HL-60/S4 (cell line): ENCODE measurements at regions not wholly inside any gene's neighbourhood (a gene's known extent, or its start where the extent isn't known, plus 50 kb on each side); places are given as distances from the start of the nearest gene placed in this dataset.

Source experiments
- in situ Hi-C: fragments of 300-500 bp; cut with MboI; formaldehyde crosslinking; loops from 2 replicates; pipeline ENCODE4 v1.14.3; 2022; ENCODE audit warnings: low sequenced_read_pairs

DNA sequence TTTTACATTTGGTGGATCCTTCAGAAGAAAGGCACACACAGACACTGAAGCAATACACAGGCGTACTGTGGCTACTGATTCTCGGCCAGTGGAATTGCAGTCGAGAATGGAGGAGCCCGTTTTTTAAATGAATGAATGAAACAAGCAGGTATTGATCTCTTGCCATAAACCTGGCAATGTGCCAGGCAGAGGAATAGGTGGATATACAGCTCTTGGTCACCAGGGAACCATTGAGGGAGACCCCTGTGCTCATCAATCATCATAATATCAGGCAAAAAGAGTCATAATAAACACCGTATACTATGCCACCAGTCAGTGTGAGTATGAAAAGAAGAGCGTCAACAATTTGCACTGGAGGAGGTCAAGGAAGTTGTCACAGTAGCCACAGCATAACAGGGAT lies 140.3 kb upstream of the FOXF1 start:
- in situ Hi-C loops, result no loop called here

DNA sequence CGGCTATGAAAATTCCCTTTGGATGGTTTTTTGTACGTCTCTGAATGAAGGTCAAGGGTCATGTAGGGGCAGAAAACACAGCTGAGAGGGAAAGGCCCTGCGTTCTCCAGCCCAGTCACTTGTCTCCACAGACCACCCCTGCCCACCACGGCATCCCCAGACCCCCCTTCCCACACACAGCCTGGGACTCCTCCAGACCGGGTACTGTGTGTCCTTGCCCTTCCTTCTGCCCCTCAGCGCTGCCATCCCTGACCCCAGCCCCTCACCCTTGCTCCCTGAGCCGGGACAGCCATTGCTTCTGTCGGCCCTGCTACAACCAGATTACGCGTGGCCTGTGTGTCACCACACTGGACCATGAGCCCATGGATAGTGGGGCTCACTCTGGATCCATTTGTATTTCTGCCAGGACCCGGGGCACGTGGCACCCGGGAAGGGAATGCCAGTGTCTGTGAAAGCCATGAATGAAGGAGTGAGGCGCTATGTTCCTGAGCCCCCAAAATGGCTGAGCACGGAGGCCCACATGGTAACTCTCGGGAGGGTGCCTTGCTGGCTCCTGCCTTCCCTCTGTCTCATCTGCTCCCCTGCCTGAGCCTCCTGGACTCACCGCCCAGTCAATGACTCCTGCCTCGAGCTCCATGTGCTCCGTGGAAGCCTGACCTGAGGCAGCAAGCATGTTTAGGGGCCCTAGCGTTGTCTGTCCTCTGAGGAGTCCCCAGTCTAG lies 139.1 kb upstream of the FOXF1 start:
- in situ Hi-C loops, result no loop called here

DNA sequence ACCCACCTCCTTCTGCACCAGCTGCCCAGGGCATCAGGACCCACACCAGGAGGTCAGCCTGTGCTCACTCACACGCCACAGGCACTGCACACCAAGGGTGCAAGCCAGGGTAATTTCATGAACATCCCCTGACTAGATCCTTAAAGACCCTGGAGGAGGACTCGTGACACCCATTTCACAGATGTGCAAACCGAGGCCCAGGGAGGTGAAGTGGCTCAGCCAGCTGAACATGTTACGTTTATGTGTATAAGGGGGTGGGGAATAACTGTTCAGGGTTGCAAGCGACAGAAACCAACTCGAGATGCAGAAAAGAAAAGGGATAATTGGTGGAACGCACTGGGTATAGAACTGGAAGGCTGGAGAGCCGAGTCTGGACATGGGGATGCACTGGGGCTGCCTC lies 138.1 kb upstream of the FOXF1 start:
- in situ Hi-C loops, result no loop called here

DNA sequence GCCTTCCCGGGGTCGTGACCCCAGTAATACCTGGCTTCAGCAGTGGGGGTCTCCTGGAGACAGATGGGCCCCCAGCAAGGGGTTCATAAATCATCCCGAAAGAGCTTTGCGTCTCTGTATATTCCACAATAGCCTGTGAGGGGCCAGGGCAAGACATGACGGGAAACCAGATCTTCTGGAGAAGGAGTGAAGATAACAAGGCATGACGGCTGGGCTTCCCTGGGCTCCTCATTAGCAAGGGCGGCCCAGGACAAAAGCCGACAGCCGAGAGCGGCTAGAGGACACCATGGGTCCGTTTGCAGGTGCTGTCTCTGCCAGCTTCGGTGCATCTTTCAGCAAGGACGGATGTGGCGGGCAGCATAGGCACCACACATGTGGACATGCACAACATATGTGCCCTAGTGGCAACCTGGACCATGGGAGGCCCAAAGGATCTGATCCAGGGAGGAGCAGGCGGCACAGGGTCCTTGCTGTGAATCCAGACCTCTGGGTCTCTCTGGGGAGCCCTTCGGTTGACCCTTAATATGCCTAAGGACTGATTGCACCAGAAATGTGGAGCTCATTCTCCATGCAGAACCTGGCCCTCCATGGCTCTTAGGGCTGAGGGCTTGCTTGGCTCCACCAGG lies 136.9 kb upstream of the FOXF1 start:
- in situ Hi-C loops, result no loop called here

DNA sequence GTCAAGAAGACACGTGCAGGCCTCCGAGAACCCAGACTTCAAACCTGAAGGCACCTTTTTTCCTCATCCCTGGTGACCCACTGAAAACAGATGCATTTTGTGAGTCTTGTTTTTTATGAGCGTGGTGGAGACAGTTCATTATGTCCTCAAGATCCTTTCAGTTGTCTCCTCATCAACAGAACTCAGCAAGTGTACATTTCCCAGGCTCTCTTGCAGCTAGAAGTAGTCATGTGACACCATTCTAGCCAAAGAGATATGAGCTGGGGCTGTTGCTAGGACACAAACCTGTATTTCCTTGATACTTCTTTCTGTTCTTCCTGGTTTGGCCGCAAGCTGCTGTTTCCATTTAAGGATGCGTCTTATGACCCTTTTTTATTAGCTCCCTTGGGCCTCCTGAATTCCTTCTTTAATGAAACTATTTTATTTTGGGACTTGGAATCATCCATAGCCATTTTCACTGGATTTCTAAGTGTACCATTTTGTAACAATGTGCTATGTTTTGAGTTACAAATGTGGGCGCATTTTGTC lies 135.7 kb upstream of the FOXF1 start:
- in situ Hi-C loops, result no loop called here

DNA sequence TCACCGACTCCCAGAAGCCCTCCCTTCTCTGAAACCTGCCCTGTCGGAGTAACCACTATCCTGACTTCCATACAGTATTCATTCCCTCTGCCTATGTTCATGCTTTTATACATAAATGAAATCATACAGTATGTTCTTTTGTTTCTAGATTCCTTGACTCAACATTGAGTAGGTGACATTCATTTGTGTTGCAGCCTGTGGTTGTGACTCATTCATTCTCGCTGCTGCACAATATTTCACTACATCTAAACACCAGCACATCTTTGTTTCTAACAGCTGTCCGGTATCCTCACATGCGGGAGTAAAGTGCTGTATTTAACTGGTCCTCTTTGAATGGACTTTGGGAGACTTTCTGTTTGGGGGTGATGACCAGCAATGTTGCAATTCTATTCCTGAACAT lies 135.0 kb upstream of the FOXF1 start:
- in situ Hi-C loops, result no loop called here

DNA sequence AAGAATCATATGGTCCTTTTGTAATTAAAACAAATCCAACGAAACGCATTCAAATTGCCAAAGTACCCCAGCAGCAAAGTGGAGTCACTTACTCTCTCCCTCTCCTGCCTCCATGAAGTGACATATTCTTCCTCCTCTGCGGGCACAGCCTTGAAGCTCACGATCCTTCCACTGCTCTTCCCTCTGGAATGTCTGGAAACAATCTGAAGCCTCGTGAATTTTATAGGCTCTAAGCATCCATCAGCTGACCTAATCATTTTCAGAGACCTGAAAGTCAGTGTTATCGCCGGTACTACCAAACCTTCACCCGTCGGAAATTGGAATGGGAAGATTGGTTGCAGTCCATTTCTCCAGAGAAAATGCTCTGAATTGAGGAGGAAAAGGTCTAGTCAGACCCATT lies 134.5 kb upstream of the FOXF1 start:
- in situ Hi-C loops, result no loop called here

DNA sequence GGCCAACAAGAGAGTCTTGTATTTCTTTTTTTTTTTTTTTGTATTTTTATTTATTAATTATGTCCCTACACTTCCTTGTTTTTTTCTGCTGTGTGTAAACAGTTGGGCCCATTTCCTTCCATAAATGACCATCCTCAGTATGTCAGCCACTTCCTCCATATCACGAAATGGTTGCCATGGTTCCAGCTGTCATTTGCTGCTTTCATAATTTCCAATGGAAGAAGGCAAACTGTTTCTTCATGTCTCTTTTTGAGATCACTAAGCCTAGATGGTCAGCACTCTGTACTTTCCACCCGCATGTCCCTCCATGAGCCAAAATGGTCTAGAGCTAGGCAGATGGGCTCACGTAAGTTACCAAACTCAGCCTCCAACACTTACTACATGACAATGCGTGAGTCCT lies 133.5 kb upstream of the FOXF1 start:
- in situ Hi-C loops, result no loop called here

DNA sequence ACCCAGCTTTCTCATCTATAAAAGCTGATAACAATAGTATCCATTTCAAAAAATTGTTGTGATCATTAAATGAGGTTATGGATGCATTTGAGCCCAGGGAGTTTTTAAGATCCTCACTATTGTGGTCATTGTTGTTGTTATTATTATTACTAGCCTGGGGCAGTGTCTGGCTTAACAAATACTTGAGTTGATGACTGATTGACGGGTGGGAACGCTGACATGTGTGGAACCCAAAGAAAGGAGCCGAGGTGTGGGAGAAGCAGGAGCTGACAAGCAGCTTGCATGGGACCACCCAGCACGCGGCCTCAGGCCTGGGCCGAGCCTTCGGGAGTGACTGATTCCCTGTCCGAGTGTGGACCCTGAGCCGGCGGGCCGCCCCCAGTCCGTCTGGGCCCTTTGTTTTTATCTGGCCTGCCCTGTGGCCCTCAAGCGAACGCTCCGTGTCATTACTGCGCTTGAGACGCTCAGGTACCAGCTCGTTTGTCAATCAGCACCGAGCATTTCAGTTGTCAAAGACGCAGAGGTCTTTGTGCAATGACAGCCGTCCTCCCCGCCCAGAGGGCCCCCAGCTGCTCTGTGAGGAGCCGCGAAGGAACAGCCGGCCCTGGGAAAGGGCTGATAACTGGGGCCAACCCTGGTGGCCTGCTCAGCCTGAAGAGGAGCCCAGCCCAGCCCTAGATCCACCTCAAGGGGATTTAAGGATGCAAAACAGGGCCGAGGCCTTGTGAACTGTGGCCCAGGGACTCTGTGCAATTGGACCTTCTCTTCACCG lies 132.9 kb upstream of the FOXF1 start:
- in situ Hi-C loops, result no loop called here

DNA sequence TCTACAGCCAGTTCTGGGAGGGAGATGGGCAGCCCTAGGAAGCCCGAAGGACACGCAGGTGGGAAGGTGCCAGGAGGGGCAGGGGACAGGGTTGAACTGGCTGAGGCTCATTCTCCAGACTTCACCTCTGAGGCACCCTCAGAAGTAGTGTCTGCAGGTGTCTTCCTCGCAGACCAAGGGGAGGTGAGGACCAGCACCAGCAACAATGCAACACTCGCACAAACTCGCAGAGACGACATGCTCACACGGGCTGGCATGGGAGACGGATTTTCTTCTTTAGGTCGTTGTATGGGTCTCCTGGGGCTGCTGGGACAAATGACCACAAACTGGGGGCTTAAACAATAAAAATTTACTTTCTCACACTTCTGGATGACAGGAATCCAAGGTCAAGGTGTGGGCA lies 132.2 kb upstream of the FOXF1 start:
- in situ Hi-C loops, result no loop called here

DNA sequence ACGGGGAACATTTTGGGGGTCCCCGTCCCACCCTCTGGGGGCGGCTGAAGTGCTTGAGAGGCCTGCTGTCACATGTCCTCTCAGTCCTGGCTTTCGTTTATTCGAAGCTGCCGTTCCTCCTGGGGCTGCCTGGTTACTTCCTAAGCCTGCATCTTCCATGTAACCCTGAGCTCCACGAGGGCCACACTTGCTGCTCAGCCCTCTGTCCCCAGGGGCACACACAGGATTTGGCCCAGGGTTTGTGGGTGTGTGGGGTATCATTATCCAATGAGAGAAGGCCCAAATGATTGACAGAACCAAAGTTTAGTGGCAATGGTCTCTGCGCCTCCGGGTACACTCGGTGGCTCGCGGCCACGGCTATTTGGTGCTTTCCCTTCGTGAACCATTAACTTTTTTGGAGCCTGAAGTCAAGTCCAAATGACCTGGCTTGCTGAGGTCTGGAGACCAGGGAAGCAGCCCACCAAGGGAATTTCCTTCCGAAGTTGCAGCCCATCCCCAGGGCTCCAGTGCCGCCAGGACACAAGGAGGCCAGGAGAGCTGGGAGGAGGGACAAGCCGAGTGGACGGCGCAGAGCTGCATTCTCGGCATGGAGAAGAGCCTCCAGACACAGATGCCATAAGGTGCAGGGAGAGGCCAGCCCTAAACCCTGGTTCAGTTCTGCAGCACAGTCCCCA lies 131.4 kb upstream of the FOXF1 start:
- in situ Hi-C loops, result no loop called here

DNA sequence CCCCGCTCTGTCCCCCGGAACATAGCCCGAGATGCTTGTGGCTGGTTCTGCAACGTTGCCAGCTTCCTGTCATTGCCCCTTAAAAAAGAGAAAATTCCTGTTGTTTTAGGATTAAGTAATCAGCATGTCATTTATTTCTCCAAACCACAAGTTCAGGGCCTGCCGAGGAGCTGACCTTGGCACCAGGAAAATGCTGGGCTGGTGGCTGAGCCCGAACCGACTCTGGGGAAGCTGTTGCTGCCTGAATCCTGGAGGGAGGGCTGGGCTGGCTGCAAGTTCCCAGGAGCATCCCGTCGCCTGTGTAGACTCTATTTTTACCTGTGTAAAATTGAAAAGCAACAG lies 130.9 kb upstream of the FOXF1 start:
- in situ Hi-C loops, result no loop called here

DNA sequence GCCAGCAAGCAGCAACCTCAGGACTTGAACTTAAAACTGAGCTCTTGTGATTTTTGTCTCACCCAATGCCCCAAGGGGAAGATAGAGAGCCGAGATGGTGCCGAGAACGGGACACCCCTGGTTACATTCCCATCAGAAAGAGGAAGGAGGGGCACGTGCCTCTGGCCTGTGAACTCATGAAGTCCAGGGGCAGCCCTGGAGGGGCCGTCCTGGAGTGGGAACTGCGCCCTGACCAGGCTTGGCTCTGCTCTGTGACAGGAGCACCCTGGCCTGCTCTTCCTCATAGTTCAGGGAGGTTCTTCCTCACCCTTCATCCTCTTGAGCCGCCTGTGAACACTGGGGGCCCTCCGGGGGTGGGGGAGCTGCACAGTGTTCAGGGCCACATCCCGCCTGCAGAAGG lies 130.3 kb upstream of the FOXF1 start:
- in situ Hi-C loops, result no loop called here

DNA sequence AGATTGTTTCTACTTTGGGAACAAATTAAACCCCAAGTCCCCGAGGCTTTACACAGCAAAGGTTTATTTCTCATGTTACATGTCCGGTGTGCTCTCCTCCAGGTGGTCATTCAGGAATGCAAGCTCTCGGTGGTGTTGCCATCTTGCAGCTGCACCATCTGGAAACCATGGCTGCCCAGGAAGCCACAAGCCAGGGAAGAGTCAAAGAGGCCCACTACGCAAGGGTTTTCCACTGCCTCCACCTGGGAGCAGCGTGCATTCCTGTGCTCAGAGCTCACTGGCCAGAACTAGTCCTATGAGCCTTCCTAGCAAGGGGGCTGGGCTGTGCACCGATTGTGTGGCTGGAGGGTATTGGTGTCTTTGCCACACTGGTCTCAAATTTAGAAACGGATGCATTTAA lies 128.8 kb upstream of the FOXF1 start:
- in situ Hi-C loops, result no loop called here

DNA sequence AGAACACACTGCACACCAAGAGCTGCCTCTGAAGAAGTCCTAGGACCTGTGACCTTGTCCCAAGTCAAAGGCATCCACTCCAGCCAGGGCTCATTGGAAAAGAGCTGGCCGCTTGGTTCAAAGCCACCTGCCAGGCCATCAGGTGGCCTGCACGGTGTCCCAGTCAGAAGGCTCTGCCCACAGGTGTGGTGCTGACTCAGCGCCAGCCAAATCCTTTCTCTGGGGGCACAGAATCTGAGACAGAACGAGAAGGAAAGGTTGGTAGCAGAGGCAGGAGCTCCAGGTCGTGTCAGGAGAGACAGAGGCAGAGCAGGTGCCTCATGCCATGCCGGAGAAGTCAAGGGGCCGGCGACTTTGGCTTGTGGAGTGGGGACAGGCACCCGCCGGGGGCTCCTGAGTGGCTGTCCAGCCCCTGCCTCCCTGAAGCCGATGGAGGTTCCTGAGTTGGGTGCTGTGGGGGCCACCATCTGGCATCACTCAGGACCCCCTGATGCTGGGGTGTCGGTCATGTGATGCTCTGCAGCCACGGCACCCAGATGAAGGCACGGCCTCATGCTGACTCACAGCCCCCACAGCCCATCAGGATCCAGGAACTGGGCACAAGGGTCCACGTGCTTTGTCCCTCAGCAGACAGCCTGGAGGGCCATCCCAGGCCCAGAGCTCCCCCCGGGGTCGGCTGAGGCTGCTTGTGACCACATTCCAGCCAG lies 128.1 kb upstream of the FOXF1 start:
- in situ Hi-C loops, result no loop called here

DNA sequence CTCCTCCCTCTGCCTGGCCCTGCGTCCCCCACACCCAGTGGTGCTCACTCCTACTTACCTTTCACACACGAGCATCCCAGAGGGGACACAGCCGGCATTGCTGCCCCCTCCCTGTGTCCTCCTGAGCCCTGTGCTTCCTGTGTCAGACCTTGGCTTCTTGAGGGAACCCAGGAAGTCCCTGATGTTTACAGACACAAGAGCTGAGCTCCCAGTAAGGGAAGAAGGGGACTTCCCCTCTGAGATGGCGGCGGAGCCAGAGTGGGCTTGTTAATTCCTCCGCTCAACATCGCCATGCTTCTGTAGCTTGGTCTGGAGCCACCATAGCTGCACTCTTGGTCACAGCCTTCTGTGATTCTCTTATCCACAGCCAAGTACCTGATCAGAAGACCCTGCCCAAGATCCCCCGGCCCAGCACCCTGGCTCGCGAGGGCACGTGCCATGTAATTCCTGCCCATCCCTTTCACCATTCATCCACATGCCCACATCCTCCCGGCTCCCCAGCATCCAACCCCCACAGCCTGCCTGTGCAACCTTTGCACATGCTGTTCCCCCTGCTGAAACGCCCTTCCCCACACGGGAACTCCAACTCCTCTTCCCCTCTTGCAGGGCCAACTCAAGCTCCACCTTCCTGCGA lies 127.4 kb upstream of the FOXF1 start:
- in situ Hi-C loops, result no loop called here

DNA sequence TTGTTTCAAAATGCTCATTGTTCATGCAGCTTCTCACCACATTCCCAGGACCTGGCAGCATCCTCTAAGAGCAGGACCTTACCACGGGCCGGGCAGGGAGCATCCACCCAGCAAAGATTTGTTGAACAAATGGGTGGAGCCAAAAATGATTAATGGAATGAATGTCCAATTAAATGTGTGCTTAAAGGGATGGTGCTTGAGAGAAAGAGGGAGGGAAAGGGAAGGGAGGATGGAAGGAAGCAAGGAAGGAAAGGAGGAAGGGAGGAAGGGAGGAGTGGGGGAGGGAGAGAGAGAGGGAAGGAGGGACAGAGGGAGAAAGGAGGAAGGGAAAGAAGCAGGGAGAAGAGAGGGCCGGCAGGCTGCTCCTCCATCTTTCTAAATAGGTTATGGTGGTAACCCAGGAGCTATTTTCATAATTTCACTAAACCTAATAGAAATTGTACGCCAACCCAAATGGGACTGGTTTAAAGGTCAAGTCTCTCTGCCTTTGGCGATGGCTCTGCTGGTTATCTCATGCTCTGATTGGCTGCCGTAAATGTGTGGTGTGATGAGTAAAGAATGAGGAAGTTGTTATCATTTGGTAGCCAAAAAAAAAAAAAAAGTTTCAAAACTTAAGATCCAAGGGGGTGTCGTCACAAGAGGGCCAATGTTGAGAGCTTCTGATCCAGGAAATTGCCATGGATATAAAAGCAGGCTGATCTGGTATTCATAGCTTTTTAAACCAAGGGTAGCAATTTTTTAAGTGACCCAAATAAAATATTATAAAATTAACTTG lies 126.7 kb upstream of the FOXF1 start:
- in situ Hi-C loops, result no loop called here

DNA sequence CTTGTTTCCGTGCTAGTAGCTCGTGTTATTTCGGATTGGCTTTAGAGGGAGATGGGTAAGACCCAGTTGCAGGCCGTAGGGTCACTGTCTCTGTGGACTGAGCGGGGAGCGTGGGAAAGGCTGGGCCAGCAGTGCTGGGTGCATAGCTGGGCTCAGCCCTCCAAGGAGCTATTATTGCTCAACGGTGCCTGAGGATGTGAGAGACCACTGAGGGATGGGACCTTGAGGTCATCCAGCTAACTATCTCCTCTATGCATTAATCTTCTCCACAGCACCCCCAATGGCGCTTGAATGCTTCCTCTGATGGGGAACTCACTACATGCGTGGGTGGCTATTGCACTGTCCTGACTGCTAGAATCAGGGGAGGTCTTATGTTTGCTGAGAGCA lies 126.1 kb upstream of the FOXF1 start:
- in situ Hi-C loops, result no loop called here

DNA sequence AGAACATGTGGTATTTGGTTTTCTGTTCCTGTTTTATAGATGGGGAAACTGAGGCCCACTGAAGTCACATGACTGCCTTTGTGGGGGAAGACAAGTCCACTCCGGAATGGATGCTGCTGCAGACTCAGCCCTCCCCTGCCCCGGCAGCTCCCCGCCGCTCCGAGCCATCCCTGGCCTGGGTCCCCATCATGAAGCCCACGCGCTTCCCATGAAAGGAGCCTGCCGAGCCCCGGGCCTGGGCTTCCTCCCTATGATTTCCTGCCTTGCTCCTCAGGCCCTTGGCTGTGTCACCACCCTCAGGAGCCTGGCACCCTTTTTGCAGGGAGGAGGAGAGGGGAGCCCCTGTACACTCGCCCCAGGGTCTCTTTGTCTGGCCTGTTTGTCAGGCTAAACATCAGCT lies 125.3 kb upstream of the FOXF1 start:
- in situ Hi-C loops, result no loop called here
